ENCODE measurements at regions not wholly inside any gene's neighbourhood (a gene's known extent, or its start where the extent isn't known, plus 50 kb on each side); places are given as distances from the start of the nearest gene placed in this dataset.

- Mint-ChIP-seq H3K4me3 (no peak overlapping the region), H3K9me3 (no peaks in the 10 kb centered on the region; a peak in 1 of 5 replicates), H3K4me1 (peaks cover 15 to 18% of the 10 kb centered on the region in 2 experiments), H3K36me3 (ENCODE audit: insufficient read depth in 1 of 3, low read depth in 3 of 3) (no peaks in the 10 kb centered on the region), H3K27ac (no peak overlapping the region; a peak in 1 of 7 replicates), H3K27me3 (ENCODE audit: low read depth) (peaks cover 4% of the 10 kb centered on the region)
- Histone ChIP-seq H4K91ac (ENCODE audit: insufficient read length, low read depth, low read length) (no peak overlapping the region), H3K9me3 (ENCODE audit: control insufficient read depth, low read depth, low read length) (no peaks in the 10 kb centered on the region), H2BK20ac (ENCODE audit: low read depth, low read length, poor library complexity, severe bottlenecking) (no peak overlapping the region), H3K79me1 (ENCODE audit: insufficient read depth, low read depth, low read length, poor library complexity, severe bottlenecking) (no peaks in the 10 kb centered on the region), H3K9ac (ENCODE audit: extremely low read depth, insufficient read length, low read length) (no peak overlapping the region), H4K20me1 (ENCODE audit: control insufficient read depth, insufficient read depth, insufficient read length) (no peaks in the 10 kb centered on the region), H3K18ac (ENCODE audit: insufficient read length, low read depth, low read length) (no peak overlapping the region), H4K5ac (ENCODE audit: insufficient read length, low read depth, low read length) (no peak overlapping the region), H2BK120ac (ENCODE audit: low read depth, low read length, poor library complexity, severe bottlenecking) (no peak overlapping the region), H3K23me2 (ENCODE audit: insufficient read length, low read depth, low read length, poor library complexity, severe bottlenecking) (no peaks in the 10 kb centered on the region), H3K27ac (ENCODE audit: insufficient read length, low read depth, low read length) (no peak overlapping the region), H3K4ac (ENCODE audit: low read depth, low read length) (no peak overlapping the region), H2BK12ac (ENCODE audit: insufficient read length, low read depth, low read length) (no peak overlapping the region), H3K23ac (ENCODE audit: insufficient read length, low read depth, low read length) (no peak overlapping the region), H3K56ac (ENCODE audit: insufficient read length, low read depth, low read length) (no peak overlapping the region), H3T11ph (ENCODE audit: low read length) (no peak overlapping the region), H4K8ac (replicated peaks; ENCODE audit: insufficient read length, low read depth, low read length) (no peak overlapping the region), H2BK5ac (ENCODE audit: insufficient read length, low read length) (no peak overlapping the region), H3K79me2 (ENCODE audit: insufficient read depth, low read length) (no peaks in the 10 kb centered on the region), H2AK5ac (ENCODE audit: insufficient read length, low read length) (no peak overlapping the region), H3K27me3 (ENCODE audit: insufficient read depth, low read length) (no peaks in the 10 kb centered on the region), H2BK15ac (ENCODE audit: low read depth, low read length) (no peak overlapping the region), H2AFZ (ENCODE audit: low read length) (no peak overlapping the region), H3K4me1 (ENCODE audit: insufficient read depth, low read length) (peaks cover 4% of the 10 kb centered on the region; the same call in 1 of the 2 replicates), H3K14ac (ENCODE audit: insufficient read depth, low read length) (no peak overlapping the region), H3K4me2 (ENCODE audit: insufficient read depth, insufficient read length, low read length) (no peak overlapping the region)
- WGBS (ENCODE audit: extremely low coverage, insufficient read length, low lambda C conversion rate), result no CpG with 5 or more reads among the region's 6 CpGs
- no peak for TF ChIP-seq CTCF (conservative IDR thresholded peaks at IDR 0.05)
- no peak for DNase-seq
These were observed 696.6 kb downstream of the RNF144A start for GRCh38 chr2:7613831-7614230.

Data from H9 (cell line).